GM12891 (cell line): ENCODE measurements at regions not wholly inside any gene's neighbourhood (a gene's known extent, or its start where the extent isn't known, plus 50 kb on each side); places are given as distances from the start of the nearest gene placed in this dataset.

Experiments used
- DNase-seq: peaks from one replicate; pipeline ENCODE4 v3.0.0; 2011; ENCODE audit warnings: low spot score; ENCODE audit not compliant: insufficient read length
- FAIRE-seq: peaks from 2 replicates; lab custom pipeline; 2011; peaks lifted over from hg19 to GRCh38; lab: Jason Lieb, UNC
- PAX5 ChIP-seq: IDR thresholded peaks from 2 replicates; pipeline ENCODE4 v1.6.1; 2011; ENCODE audit warnings: low read length, moderate library complexity, mild to moderate bottlenecking; ENCODE audit not compliant: insufficient read depth, severe bottlenecking
- POLR2A ChIP-seq: IDR thresholded peaks from 2 replicates; pipeline ENCODE4 v1.6.1; 2011; ENCODE audit warnings: low read depth, low read length, control low read depth
- POLR2AphosphoS5 ChIP-seq: IDR thresholded peaks from 2 replicates; pipeline ENCODE4 v1.6.1; 2011; ENCODE audit warnings: low read depth, low read length, control low read depth
- POU2F2 ChIP-seq: IDR thresholded peaks from 2 replicates; pipeline ENCODE4 v1.6.1; 2011; ENCODE audit warnings: low read depth, mild to moderate bottlenecking, control low read depth, low read length, moderate library complexity
- SPI1 ChIP-seq: IDR thresholded peaks from 2 replicates; pipeline ENCODE4 v1.6.1; 2011; ENCODE audit warnings: low read depth, low read length, control low read depth
- TAF1 ChIP-seq: IDR thresholded peaks from 2 replicates; pipeline ENCODE4 v1.6.1; 2011; ENCODE audit warnings: low read depth, low read length, control low read depth

DNA sequence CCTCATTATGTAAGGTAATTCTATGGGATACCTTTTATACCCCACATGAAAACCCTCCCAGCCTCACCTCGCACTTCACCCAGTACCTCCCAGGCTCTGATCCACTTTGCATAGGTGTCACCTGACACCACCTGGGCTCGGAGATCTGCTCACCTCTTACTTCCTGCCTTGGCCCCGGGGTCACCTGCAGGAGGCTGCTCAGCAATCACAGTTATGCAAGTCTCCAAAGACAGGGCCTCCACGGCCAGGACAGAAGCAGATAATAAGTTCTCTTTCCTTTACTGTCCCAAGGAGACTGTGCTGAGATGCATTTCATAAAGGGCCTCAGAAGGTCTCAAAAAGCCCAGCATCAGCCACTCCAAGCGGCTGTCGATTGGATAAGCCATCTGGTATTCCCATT lies 112.4 kb upstream of the PPP2R2D start:
- no peak for DNase-seq
- no peak for FAIRE-seq
- TF ChIP-seq TAF1 (no peak), POU2F2 (no peak), PAX5 (no peak), POLR2AphosphoS5 (no peak), SPI1 (no peak), POLR2A (no peak)

DNA sequence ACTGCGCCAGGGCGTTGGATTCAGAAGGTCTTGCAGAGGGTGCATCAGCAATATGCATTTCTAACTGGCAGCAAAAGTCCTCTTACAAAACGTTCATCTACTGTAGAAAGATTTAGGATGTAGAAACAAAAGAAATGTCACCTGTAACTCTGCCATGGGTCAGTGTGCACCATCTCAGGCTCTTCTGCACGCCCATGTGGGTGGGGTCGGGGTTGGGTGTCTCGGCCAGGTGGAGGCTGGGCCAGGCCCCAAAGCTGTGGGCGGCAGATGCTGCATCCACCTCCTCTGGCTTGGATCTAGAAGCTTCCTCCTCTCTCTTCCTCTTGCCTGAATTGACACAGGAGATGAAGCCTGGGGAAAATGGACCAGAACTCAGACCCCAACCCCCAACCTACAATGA lies 111.3 kb upstream of the PPP2R2D start:
- TF ChIP-seq POLR2AphosphoS5: no peak
- no peak for TF ChIP-seq POU2F2
- no peak for TF ChIP-seq PAX5
- no peak for TF ChIP-seq POLR2A
- TF ChIP-seq SPI1: no peak
- no peak for TF ChIP-seq TAF1

DNA sequence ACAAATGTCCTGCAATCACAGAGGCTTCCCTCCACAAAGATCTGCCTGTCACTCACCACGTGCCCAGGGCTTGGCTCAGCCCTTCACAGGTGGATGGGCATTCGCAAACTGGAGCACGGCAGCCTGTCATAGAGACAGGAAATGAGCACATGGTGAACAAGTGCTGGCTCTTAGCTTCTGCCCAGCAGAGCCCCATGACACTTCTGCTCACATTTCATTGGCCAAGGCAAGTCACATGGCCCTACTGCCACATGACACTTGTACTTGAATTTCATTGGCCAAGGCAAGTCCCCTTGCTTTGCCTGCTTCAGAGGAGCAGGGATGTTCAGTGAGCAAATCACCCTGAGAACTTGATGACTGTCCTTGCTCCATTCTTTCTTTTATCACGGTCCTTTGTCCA lies 110.8 kb upstream of the PPP2R2D start:
- DNase-seq: no peak
- no peak for FAIRE-seq
- no peak for TF ChIP-seq SPI1
- no peak for TF ChIP-seq TAF1
- no peak for TF ChIP-seq POU2F2
- no peak for TF ChIP-seq POLR2A
- no peak for TF ChIP-seq POLR2AphosphoS5
- TF ChIP-seq PAX5: no peak

More for the DNA sequence above, 111.3 kb upstream of the PPP2R2D start:
- no peak for FAIRE-seq
- no peak for DNase-seq

DNA sequence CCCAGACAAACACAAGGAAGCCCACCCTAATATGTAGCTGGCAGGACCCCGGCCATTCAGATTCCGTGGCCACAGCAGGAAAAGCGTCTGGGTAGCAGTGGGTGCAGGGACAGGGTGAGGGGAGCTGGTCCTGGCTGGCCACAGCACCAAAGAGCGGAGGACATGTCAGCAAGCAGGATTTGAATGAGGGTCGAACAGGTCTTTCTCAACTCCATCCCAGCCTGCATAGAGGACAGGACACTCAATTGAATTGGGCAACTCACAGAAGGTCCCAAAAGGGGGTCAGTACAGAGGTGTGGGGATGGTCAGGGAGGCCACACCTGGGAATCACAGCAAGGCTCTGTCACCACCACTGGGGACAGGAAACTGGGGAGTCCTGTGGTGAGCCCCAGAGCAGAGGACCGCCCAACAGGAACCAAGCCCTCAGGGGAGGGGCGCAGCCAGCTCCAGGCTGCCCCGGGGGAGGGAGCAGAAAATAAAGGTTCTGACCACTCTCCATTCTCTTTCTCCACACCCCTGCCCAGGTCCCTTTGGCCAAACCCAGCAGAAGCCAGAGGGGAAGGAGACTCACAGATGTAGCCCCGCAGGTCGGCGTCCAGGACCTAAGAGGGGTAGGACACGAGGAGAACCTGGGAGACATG lies 108.7 kb upstream of the PPP2R2D start:
- TF ChIP-seq PAX5 (no peak), POU2F2 (no peak), TAF1 (no peak), POLR2A (no peak), SPI1 (no peak), POLR2AphosphoS5 (no peak)
- DNase-seq: no peak
- FAIRE-seq: no peak

DNA sequence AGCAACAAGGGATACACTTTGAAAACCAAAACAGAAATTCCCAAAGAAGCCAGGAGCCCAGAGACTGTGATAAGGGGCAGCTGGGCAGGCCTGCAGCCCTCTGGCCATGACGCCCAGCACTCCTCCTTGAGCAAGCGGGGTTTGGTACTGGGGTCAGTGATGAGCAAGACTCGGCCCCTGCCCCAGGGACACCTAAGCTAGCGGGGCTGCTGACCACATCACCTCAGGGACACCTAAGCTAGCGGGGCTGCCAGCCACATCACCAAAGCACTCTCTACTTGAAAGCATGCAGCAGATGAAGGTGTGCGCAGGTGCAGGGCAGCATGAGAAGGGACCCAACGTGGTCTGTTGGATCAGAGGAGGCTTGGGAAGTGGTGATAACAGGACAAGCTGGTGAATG lies 108.0 kb upstream of the PPP2R2D start:
- DNase-seq (no peak), FAIRE-seq (no peak)
- no peak for TF ChIP-seq SPI1
- no peak for TF ChIP-seq POLR2A
- TF ChIP-seq POU2F2: no peak

DNA sequence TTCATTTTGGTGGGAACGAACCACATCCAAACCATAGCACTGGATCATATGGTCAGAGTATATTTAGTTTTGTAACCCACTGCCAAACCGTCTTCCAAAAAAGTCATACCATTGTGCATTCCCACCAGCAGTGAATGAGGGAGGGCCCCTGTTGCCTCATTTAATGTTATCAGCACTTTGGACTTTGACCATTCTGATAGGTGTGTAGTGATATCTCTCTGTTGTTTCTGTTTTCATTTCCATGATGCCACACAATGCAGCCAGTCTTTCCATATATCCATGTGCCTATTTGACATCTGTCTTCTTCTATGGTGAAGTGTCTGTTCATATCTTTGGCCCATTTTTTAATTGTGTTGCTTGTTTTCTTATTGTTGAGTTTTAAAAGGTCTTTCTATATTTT lies 105.0 kb upstream of the PPP2R2D start:
- TF ChIP-seq POLR2AphosphoS5 (no peak), SPI1 (no peak), TAF1 (no peak), POLR2A (no peak), PAX5 (no peak), POU2F2 (no peak)
- DNase-seq (no peak), FAIRE-seq (no peak)

DNA sequence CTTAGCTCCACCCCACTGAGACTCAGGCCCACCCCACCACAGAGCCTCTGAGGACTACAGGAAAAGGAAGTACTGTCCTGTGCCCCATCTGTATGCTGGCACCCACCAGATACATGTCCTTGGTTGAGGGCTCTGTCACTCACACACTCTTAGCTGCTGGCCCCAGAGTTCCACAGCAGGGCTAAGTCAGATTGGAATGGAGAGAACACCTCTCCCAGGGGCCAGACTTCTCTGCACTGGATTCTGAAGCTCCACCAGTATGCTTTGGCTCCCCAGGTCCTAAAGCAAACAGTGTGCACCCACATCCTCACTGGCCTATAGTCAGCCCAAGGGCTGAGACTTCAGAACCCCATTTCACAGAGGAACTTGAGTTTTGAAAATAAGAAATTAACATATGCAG lies 103.2 kb upstream of the PPP2R2D start:
- TF ChIP-seq TAF1 (no peak), POLR2A (no peak), SPI1 (no peak), PAX5 (no peak), POU2F2 (no peak), POLR2AphosphoS5 (no peak)
- no peak for FAIRE-seq

DNA sequence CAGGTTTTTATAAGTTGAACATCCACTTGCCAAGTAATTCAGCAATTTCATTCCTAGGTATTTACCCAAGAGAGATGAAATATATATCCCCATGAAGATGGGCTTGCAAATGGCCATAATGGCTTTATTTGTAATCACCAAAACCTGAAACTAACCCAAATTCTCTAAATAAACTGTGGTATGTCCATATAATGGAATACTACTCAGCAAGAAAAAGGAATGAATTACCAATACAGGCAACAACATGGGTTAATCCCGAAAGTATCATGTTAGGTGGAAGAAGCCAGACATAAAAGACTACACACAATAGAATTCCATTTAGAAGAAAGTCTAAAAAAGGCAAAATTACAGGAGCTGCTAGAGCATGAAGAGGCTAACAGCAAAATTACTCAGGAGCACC lies 101.4 kb upstream of the PPP2R2D start:
- TF ChIP-seq POLR2AphosphoS5 (no peak), POLR2A (no peak), PAX5 (no peak), SPI1 (no peak), TAF1 (no peak), POU2F2 (no peak)
- no peak for DNase-seq
- FAIRE-seq: no peak

More for the DNA sequence above, 103.2 kb upstream of the PPP2R2D start:
- DNase-seq: no peak

DNA sequence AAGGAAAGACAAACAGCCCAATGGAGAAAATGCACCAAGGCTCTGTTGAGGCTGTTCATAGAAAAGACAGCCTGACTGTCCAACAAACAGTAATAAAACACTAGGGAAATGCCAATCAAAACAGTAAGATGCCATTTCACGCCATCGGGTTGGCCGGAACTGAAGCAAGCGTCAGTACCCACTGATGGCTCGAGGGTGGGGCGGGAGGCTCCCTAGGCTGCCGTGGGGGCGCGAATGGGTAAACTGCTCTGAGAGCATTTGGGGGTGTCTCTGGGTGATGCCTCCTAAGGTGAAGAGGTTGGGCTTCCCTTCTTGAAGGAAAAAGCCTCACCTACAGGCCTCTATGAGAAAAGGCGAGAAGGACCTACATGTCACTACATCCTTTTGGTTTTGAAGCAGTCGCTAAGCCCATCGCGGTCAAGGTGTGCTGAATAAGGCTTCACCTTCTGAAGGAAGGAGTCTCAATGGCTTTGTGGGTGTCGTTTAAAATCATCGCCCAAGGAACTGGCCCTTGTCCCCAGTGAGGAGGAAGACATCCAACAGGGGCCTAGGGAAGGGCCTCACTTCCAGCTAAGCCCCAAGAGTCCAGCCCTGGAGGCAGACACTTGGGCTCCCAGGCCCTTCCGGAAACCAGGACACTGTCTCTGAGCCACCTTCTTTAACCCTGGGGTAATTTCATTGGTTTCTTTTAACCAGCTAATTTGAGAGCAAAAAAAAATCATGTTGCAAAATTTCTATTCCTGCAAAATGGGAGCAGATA lies 98.5 kb upstream of the PPP2R2D start:
- no peak for TF ChIP-seq POLR2AphosphoS5
- FAIRE-seq (no peak), DNase-seq (no peak)

DNA sequence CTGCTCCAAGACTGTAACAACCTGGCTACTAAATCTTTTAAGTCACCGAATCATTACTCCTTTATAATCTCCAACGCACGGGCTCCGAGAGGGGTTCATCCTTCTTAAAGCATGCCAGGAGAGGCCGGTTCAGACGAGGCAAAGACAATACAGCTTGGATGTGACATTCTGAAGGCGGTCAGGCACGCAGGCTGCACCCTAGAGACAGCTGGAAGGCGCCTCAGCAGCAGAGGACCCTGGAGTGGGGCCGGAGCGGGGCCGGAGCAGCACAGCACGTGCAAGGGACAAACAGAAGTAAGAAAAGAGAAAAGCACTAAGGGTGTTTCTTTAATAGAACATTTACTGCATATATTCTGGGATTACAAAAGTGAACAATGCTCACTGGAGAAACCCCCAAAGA lies 97.8 kb upstream of the PPP2R2D start:
- FAIRE-seq: no peak
- no peak for TF ChIP-seq SPI1
- no peak for TF ChIP-seq POLR2AphosphoS5
- TF ChIP-seq TAF1: no peak
- TF ChIP-seq PAX5: no peak
- TF ChIP-seq POLR2A: no peak
- no peak for TF ChIP-seq POU2F2
- DNase-seq: no peak

DNA sequence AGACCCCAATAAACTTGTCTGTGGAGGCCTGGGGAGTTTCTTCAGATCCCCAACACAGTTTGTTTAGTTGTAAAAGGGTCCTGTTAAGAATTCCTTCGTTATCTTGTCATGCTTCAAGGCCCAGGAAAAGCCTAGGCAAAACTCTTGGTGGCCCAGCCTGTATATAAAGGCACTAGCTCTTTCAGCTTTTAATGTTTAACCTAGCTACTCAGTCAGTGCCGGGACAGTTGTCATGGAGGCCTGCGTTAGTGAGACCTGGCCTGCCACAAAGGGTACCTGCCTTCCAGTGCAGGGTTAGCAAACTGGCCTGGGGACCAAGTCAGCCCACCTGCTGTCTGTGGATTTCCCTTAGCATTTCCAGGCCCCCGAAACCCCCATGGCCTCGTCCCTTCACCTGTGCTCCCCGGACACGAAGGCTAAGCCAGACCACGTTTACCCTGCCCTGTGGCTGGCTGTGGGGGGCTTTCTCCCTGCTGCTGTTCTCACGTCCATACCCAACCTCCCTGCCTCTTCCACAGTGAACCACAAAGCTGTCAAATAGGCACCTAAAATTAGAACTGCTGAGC lies 96.9 kb upstream of the PPP2R2D start:
- TF ChIP-seq POU2F2 (no peak), POLR2A (no peak), POLR2AphosphoS5 (no peak)
- FAIRE-seq (no peak), DNase-seq (no peak)
